H54 (cell line): ENCODE measurements at regions not wholly inside any gene's neighbourhood (a gene's known extent, or its start where the extent isn't known, plus 50 kb on each side); places are given as distances from the start of the nearest gene placed in this dataset.

Source experiments
- DNase-seq: peaks from one replicate; pipeline ENCODE4 v3.0.0; 2011; ENCODE audit warnings: low spot score, mixed read lengths; ENCODE audit not compliant: insufficient read length
- FAIRE-seq: peaks from 3 replicates; lab custom pipeline; 2011; peaks lifted over from hg19 to GRCh38; lab: Jason Lieb, UNC
- POLR2A ChIP-seq: IDR thresholded peaks from 2 replicates; pipeline ENCODE4 v1.6.1; 2011; ENCODE audit warnings: low read depth, mild to moderate bottlenecking, low read length

DNA sequence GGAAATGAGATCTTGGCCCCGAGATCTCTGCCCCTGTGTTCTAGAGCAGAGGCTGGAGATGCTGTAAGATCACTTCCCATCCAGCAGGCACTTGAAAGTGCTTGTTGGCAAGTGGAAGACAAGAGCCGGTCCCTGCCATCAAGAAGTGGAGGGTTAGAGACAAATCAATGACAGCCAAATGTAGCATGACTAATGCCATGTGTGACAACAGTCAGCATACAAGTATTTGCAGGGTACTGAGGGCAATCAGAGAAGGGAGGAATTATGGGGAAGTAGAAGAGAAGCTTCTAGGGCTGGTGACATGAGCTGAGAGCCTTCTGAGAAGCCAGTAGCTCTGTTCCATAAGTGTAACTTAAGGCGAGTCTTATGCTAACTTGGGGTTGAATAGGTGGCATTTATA is 58.6 kb downstream of the TMEM17 start:
- TF ChIP-seq POLR2A: no peak
- DNase-seq (no peak), FAIRE-seq (no peak)

DNA sequence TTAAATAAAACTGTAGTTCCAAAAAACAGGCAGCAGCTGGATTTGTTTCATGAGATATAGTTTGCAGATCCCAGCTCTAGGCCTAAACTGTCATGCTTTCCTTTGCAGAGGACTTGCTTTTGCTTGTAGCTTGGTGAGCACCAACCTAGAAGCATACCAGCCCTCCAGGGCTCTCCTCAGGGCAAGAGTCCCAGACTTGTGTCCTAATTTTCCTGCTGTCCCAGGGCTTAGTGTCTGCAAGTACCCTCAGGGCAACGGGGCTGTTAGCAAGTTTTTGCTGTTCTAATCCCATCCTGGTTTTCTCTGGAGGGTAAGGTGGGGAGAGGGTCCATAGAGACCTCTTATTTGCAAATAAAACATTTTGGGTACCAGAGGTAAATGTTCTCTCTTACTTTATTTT is 59.5 kb downstream of the TMEM17 start:
- no peak for TF ChIP-seq POLR2A
- FAIRE-seq (no peak), DNase-seq (no peak)

DNA sequence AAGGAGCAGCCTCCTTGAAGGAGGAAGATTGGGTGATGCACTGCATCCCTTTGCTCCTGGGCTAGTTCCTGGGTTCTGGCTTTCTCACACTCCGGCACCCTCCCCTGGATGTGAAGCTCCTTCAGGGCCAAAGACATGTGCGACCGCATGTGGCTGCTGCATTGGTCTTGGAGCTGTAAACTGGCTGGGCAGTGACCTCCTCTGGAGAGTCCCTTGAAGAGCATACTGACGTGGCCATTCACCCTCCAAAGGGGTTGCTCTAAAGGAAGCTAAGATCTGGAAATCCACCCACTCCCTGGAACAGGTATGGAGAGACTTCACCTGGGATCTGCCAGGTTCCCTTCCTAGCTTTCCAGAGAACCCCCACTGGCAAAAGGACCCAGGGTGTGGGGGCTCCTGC is 62.1 kb downstream of the TMEM17 start:
- FAIRE-seq: no peak
- no peak for TF ChIP-seq POLR2A
- no peak for DNase-seq

DNA sequence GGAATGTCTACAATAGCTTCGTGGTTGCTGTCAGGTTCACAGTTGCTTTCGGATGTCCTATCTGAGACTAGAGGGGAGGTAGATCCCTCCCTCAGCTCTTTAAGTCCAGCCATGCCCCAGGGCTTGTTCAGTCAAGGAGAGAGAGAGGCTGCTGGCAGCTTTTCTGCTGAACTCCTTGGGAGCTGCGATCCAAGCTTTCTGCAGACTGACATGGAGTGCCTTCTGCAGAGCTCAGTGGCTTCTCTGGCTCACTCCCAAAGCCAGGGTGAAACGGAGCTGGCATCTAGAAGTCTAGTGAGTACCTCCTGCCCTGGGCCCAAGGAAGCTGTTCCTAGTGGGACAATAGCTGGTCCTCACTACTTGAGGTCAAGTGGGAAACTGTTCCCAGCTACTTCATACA is 62.5 kb downstream of the TMEM17 start:
- DNase-seq (no peak), FAIRE-seq (no peak)
- no peak for TF ChIP-seq POLR2A

DNA sequence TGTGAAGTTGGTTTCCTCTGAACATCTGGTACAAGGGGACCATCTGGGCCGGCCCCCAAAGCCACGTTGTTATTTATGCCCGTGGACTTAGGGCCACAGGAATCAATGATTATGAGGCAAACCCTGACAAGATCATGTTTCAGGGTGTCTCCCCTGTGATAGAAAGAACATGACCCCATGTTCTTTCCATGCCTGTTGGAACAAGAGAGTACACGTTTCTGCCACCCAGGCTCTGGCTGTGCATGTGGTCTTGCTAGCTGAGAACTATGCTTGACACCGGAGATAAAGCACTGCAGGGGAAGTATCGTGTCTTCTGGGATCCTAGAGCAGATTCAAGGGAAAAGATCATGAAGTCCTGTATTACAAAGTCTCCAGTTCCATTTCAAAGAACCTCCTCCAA is 64.2 kb downstream of the TMEM17 start:
- DNase-seq (no peak), FAIRE-seq (no peak)
- TF ChIP-seq POLR2A: no peak

DNA sequence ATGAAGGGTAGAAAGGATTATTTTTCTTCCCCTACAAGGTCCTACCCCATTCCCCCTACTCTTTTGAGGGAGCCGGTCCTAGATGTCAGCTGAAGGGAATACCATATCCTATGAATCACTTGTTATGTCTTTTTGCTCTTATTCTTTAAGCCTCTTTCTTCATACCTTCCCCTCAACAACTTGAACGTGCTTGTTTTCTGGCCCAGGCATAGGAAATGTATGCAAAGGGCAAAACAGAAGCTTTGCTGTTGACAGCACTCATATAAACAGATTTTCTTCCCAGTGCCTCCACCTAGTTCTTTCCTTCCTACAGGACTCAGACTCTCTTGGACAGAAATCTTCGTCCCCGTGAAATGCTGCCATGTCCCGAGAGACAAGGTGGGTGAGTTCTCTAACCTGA is 64.6 kb downstream of the TMEM17 start:
- TF ChIP-seq POLR2A: no peak
- no peak for DNase-seq
- no peak for FAIRE-seq

DNA sequence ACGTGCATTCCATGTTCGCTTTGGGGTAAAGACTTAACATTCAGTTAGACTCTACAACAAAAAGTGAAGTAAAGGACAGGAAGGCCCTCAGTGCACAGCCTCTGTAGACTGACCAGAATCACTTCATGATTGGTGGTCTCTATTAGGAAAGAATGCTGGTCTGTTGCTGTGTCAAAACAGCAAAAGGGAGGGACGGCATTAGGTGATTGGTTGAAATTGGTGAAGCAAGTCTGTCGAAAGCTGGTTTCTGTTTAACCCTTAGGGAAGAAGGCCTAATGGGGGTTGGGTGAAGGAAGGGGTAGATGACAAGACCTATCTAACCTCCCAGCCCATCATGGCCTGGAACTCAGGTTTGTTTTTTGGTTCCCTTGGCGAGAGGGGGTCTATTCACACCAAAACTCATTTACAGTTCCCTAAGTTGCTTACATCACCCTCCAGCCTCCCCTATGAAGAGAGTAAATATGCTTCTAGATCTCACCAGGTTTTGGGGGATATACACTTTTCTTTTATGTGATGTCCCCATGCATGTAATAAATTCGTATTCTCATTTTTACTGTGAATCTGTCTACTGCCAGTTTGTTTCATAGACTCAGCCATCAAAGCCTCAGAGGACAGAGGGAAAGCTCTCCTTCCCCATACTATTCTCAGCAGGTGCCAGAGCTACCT is 65.6 kb downstream of the TMEM17 start:
- no peak for TF ChIP-seq POLR2A
- FAIRE-seq (no peak), DNase-seq (no peak)

DNA sequence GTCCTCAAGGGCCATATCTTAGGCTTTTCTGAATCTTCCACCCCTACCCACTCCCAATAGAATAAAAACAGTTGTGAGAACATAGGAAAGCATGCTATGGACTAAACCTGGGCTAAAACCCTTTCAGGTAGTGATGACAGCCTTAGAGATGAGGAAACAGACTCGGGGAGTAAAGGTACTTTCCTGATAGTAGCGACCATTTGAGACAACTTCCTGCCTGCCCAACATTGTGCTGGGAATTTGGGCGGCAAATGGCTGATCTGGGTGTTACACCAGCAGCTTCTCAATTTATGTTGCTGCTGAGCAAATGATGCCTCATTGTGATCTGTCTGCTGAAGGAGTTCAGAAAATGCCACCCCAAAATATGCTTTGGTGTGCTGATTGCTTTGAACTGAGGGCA is 66.6 kb downstream of the TMEM17 start:
- no peak for TF ChIP-seq POLR2A
- DNase-seq (no peak), FAIRE-seq (no peak)

DNA sequence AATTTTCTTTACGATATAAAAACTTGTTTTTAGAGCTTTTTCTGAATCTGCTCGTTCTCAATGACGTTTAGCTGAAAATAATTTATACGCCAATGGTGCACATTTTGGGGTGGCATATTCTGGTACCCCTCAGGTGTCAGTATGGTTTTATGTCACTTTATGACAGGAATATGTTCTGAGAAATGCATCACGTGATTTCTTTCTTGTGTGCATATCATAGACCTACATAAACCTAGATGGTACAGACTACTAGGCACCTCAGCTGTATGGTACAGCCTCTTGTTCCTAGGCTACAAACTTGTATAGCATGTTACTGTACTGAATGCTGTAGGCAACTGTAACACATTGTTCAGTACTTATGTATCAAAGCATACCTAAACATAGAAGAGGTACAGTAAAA is 68.2 kb downstream of the TMEM17 start:
- no peak for DNase-seq
- no peak for TF ChIP-seq POLR2A
- no peak for FAIRE-seq

DNA sequence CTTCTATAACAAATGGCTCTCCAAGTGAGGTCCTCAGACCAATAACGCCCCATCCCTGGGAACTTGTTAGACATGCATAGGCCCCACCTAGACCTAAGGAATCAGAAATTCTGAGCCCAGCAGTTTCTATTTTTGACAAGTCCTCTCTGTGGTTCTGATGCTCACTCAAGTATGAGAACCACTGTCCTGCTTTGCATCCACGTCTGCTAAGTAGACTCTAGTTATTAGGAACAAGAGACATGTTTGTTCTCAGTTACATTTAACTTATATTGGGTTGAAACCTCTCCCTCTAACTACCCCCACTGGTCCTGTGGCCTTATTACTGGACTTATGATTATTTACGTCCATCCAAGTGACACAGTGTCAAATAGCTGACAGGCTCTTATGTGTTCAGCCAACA is 70.3 kb downstream of the TMEM17 start:
- TF ChIP-seq POLR2A: no peak
- DNase-seq: no peak
- FAIRE-seq: no peak

DNA sequence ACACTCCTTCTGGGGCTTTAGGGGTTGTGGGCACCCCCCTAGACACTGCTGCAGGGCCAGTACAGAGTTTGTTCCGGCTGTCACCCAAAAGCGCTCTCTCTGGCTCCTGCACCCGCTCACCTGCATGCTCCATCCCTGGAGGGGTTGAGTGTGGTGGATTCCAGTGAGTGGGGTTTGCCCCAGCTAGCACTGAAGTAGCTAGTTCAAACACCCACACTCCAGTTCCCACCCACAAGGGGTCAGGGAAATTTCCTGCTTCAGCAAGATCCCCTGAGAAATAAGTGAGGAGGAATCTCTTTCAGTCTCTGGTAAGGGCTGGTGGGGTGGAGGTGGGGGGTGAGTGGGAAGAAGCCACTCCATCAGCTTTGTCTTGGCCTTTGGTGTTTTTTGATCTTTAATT is 73.6 kb downstream of the TMEM17 start:
- FAIRE-seq (no peak), DNase-seq (no peak)
- no peak for TF ChIP-seq POLR2A

DNA sequence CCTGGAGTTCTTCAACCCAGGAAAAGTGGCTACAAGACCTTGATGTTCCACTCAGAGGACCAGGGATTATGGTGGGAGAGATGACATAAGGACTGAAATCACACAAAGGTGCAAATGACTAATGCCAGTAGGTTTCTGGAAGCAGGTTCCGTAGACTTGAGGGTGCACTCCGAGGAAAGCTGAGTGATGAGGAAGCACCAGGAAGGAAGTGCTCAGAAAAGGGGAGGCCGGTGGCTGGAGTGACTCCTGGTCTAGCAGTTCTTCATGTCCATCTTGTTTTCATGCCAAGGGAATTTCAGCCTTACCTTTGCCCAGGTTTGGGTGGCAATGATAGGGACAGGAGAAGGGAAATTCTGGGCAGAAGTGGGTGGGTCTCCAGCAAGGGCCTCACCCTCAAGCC is 74.5 kb downstream of the TMEM17 start:
- no peak for TF ChIP-seq POLR2A
- DNase-seq: no peak
- FAIRE-seq: no peak

DNA sequence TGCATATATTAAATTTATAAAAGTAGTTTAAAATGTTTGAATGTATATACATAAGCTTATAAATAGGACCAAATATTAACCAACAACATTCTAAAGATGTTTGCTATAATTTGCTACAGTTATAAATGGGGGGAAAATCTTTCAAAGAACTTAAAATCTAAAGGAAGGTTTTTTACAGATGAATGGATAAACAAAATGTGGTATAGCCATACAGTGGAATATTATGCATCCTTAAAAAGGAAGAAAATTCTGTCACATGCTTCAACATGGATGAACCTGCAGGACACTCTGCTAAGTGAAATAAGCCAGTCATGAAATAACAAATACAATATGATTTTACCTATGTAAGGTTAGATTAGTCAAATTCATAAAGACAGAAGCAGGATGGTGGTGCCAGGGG is 75.8 kb downstream of the TMEM17 start:
- DNase-seq (no peak), FAIRE-seq (no peak)
- no peak for TF ChIP-seq POLR2A

DNA sequence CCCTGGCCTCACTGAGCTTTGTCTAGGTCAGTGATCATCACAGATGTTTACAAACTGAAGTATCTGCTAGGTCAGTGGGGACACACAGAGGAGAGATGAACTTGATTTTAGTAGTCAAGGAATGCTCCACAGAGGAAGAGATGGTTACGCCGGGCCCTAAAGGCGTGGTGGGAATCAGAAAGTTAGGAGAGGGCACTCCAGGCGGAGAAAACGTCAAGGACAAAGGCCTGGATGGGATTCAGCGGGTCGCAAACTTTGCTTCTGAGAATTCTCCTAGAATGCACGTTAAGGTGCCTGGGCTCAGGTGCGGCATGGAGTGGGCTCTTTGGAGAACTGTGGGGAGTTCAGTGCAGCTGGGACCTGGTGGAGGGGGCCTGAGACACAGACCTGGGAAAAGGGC is 78.8 kb downstream of the TMEM17 start:
- FAIRE-seq: no peak
- no peak for TF ChIP-seq POLR2A

DNA sequence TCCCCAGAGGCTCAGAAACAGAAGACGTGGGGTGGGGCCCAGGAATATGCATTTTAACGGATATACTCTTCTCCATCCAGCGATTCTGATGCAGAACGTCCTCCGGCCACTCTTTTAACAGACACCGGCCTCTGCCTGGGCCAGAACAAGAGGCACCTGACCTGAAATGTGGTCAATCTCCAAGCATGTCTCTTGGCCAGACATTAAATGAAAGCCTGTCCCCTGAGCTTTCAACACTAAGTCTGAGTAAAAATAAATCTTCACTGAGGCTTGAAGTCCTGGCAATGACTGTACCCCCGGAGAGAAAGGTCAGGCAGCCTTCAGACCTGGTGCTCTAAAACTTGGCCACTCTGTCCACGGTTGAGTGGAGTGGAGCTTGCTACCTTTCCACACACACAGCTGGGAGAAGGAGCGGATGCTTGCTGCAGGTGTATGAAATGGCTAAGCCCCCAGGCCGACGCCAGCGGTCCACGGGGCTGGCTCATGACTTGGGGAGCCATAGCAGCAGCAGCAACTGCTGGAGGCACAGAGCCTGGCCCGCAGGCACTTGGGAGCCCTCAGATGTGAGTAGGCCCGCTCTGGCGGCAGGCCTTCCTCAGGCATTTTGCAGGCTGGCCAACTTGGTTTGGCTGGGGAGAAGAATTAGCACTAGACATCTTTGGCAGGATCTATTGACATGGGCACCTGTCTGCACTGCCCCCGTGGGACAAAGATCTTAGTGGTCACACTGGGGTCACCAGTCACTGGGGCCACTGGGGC is 79.7 kb downstream of the TMEM17 start:
- no peak for DNase-seq
- no peak for FAIRE-seq
- TF ChIP-seq POLR2A: no peak

More for the DNA sequence above, 78.8 kb downstream of the TMEM17 start:
- no peak for DNase-seq
